MCF 10A (cell line): ENCODE measurements at regions not wholly inside any gene's neighbourhood (a gene's known extent, or its start where the extent isn't known, plus 50 kb on each side); places are given as distances from the start of the nearest gene placed in this dataset.
A peak's percentile ranks its signal among the peaks of the same experiment; 100 is the strongest.

Experiments used
- BruUV-seq: library from RNA; stranded (reverse); fragments of 400-500 nt; replicated peaks from 2 replicates; lab custom pipeline; 2021; lab: Mats Ljungman, UMichigan
- CTCF ChIA-PET: fragments of 300-600 bp; sonication (Branson Sonifier 250); formaldehyde crosslinking; extraction: SDS; loops from one replicate; lab custom pipeline; 2021; ENCODE audit warnings: antibody characterized with exemption, inconsistent platforms; lab: Yijun Ruan, JAX
- POLR2A ChIA-PET: fragments of 300-600, 350-650 bp; sonication (Branson Sonifier 250); formaldehyde crosslinking; extraction: SDS; loops from one replicate; lab custom pipeline; 2020; ENCODE audit warnings: antibody characterized with exemption, inconsistent platforms; lab: Yijun Ruan, JAX
- DNase-seq: peaks from one replicate; pipeline ENCODE4 v3.0.0-alpha.2; 2018; ENCODE audit not compliant: unreplicated experiment
- H3K27ac Mint-ChIP-seq: one replicate; pipeline ENCODE4 v1.8.0; 2022; ENCODE audit warnings: mild to moderate bottlenecking, low read depth, mixed read lengths; ENCODE audit not compliant: unreplicated experiment
- H3K27me3 Mint-ChIP-seq: one replicate; pipeline ENCODE4 v1.8.0; 2022; ENCODE audit warnings: mixed read lengths; ENCODE audit not compliant: insufficient read depth, unreplicated experiment
- H3K36me3 Mint-ChIP-seq: one replicate; pipeline ENCODE4 v1.8.0; 2022; ENCODE audit warnings: mild to moderate bottlenecking, moderate library complexity, mixed read lengths; ENCODE audit not compliant: insufficient read depth, unreplicated experiment
- H3K4me1 Mint-ChIP-seq: one replicate; pipeline ENCODE4 v1.8.0; 2022; ENCODE audit warnings: mixed read lengths; ENCODE audit not compliant: insufficient read depth, unreplicated experiment
- H3K4me3 Mint-ChIP-seq: one replicate; pipeline ENCODE4 v1.8.0; 2022; ENCODE audit warnings: mild to moderate bottlenecking, moderate library complexity, mixed read lengths; ENCODE audit not compliant: unreplicated experiment
- H3K9me3 Mint-ChIP-seq: one replicate; pipeline ENCODE4 v1.8.0; 2022; ENCODE audit warnings: mixed read lengths; ENCODE audit not compliant: unreplicated experiment
- intact Hi-C: fragments of 100-400 bp; cut with micrococcal nuclease; formaldehyde crosslinking; loops from 2 replicates; pipeline ENCODE4 v1.14.1; 2022
- TF ChIP-seq, protein P1 (sequence below): fragments of 200-600 bp; IDR thresholded peaks from one replicate; pipeline ENCODE4 v1.8.0; 2022; ENCODE audit warnings: antibody characterized with exemption, mild to moderate bottlenecking; ENCODE audit not compliant: unreplicated experiment

DNA sequence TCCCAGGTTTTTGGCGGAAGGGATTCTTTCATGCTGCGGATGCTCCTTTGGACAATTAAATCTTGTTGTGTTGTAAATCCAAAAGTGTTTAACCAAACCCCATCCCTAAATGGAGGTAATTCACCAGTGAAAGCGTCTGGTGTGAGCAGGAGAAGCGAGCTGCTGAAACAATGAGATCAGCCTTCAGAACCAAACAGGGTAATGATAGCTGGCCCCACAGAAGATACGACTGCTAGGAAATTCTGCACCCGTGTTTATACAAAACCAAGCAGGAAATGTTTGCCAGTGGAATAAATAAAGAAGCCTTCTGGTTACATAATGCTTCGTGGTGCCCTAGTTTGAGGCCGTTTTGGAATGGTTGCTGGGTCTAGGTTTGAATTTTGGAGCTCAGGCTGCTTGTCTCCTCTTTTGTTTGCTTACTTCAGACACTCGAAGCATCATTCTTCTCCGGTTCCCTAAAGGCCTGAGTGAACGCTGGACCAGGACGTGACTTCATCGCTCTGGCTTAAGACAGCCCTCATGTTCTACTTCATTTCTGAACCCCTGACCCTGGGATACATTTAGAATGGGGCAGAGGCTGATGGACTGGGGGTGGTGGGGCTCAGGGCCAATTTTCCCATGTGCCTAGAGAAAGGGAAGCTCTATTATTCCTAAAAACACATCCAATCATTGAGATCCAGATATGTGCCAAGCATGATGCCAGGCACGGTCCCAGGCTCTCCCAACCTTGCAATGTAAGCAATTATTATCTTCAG, 61.6 kb upstream of the JAG1 start:
- TF ChIP-seq, protein P1, sequence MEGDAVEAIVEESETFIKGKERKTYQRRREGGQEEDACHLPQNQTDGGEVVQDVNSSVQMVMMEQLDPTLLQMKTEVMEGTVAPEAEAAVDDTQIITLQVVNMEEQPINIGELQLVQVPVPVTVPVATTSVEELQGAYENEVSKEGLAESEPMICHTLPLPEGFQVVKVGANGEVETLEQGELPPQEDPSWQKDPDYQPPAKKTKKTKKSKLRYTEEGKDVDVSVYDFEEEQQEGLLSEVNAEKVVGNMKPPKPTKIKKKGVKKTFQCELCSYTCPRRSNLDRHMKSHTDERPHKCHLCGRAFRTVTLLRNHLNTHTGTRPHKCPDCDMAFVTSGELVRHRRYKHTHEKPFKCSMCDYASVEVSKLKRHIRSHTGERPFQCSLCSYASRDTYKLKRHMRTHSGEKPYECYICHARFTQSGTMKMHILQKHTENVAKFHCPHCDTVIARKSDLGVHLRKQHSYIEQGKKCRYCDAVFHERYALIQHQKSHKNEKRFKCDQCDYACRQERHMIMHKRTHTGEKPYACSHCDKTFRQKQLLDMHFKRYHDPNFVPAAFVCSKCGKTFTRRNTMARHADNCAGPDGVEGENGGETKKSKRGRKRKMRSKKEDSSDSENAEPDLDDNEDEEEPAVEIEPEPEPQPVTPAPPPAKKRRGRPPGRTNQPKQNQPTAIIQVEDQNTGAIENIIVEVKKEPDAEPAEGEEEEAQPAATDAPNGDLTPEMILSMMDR: no peak
- intact Hi-C loops: no loop called here
- no peaks in the 10 kb centered on the region for H3K27me3 Mint-ChIP-seq
- H3K4me1 Mint-ChIP-seq: peaks cover 18% of the 10 kb centered on the region
- no peaks in the 10 kb centered on the region for H3K36me3 Mint-ChIP-seq
- H3K27ac Mint-ChIP-seq: no peak overlapping the region
- BruUV-seq: no TSS peak
- POLR2A ChIA-PET: interaction anchor here (0.6 to 2.2 kb wide), 7 partner anchors 25 to 219 kb away, joined by 3 to 8 read pairs (median 3); partner anchors contain the start of gene JAG1
- no peaks in the 10 kb centered on the region for H3K9me3 Mint-ChIP-seq
- no peak for DNase-seq
- CTCF ChIA-PET: interaction anchor here (1.0 to 1.5 kb wide), 2 partner anchors 61 to 64 kb away, joined by 3 read pairs; partner anchors contain the start of gene JAG1
- no peak overlapping the region for H3K4me3 Mint-ChIP-seq

DNA sequence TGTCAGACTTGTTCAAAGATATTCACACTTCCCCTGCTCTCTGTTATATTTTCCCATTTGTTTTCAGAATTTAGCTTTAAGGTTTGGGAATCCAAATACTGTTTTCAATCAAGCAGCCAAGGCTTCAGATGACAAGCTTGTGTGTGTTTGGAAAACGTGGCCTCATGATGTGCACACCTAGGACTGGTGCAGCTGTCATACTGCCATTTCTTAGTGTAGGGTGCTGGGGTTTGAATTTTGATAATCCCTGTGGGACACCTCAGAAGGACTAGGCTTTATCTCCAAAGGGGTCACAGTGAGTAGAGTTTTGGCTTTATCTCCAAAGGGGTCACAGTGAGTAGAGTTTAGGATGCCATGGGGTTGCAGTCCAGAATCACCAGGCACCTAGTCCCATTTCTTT, 65.3 kb upstream of the JAG1 start:
- intact Hi-C loops: no loop called here
- no peaks in the 10 kb centered on the region for H3K36me3 Mint-ChIP-seq
- no peaks in the 10 kb centered on the region for H3K27me3 Mint-ChIP-seq
- CTCF ChIA-PET: interaction anchor here (0.6 to 2.0 kb wide), 7 partner anchors 23 to 657 kb away, joined by 3 to 14 read pairs (median 3); partner anchors contain the start of gene JAG1
- peak overlapping the region; percentile 81 for H3K27ac Mint-ChIP-seq
- no TSS peak for BruUV-seq
- DNase-seq: no peak
- POLR2A ChIA-PET: interaction anchor here (0.7 to 2.7 kb wide), 14 partner anchors 20 to 262 kb away, joined by 3 to 28 read pairs (median 5); partner anchors contain the start of gene JAG1
- H3K4me3 Mint-ChIP-seq: peak overlapping the region; percentile 67
- peaks cover 6% of the 10 kb centered on the region for H3K4me1 Mint-ChIP-seq
- no peaks in the 10 kb centered on the region for H3K9me3 Mint-ChIP-seq
- TF ChIP-seq, protein P1: no peak

DNA sequence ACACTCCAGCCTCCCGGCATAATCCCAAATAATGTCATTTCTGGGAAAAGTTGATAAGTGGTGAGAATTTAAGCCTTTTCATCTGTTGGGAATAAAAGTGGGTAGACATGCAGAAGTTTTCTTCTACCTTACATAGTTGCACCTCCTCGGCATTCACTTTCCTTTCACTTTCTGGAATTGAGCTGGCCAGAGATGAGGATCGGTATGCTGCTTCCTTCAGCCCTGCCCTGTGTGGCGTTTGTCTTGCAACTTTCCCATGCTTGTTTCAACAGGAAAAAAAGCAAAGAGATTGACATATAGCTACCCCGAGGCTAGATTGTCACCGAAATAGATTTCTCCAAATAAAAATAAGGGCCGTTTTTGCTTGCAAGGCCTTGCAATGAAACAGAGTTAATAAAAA, 65.8 kb upstream of the JAG1 start:
- TF ChIP-seq, protein P1: no peak
- intact Hi-C loops: no loop called here
- H3K9me3 Mint-ChIP-seq: no peaks in the 10 kb centered on the region
- ChIA-PET CTCF (interaction anchor here (0.6 to 2.0 kb wide), 8 partner anchors 21 to 656 kb away, joined by 3 to 14 read pairs (median 3); partner anchors contain the start of gene JAG1), POLR2A (interaction anchor here (0.6 to 2.7 kb wide), 28 partner anchors 8 to 1608 kb away, joined by 3 to 28 read pairs (median 4); partner anchors contain the start of genes JAG1 and MKKS)
- H3K27ac Mint-ChIP-seq: peak overlapping the region; percentile 81
- peaks cover 6% of the 10 kb centered on the region for H3K4me1 Mint-ChIP-seq
- H3K4me3 Mint-ChIP-seq: peak overlapping the region; percentile 67
- no TSS peak for BruUV-seq
- peak; percentile 56 for DNase-seq
- no peaks in the 10 kb centered on the region for H3K36me3 Mint-ChIP-seq
- H3K27me3 Mint-ChIP-seq: no peaks in the 10 kb centered on the region

DNA sequence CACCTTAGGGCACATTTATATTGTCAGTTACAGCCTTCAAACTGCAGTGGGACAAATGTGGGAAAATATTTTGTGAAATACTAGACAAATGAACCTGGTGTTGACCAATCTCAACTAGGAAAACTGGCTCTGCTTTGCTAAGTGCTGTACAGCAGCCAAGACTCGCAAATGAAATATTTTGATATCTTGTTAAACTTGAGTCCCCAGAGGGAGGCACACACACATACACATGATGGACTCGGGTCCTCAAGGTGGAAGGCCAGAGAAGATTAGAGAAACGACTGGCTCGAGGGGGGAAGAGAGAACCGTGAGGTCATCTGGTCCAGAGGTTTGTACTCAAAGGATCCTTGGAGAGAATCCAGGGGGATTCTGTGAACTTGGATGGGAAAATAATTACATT, 67.3 kb upstream of the JAG1 start:
- CTCF ChIA-PET: interaction anchor here (0.7 to 1.4 kb wide), 4 partner anchors 20 to 70 kb away, joined by 3 read pairs; no protein-coding TSS in a partner anchor
- TF ChIP-seq, protein P1: no peak
- Mint-ChIP-seq H3K9me3 (no peaks in the 10 kb centered on the region), H3K4me1 (peaks cover 6% of the 10 kb centered on the region), H3K27ac (no peak overlapping the region), H3K27me3 (no peaks in the 10 kb centered on the region), H3K4me3 (no peak overlapping the region), H3K36me3 (no peaks in the 10 kb centered on the region)
- BruUV-seq: no TSS peak
- POLR2A ChIA-PET: interaction anchor here (0.6 to 2.7 kb wide), 6 partner anchors 9 to 201 kb away, joined by 3 to 13 read pairs (median 4); no protein-coding TSS in a partner anchor
- peak; percentile 28 for DNase-seq
- intact Hi-C loops: no loop called here
